ENCODE measurements at regions not wholly inside any gene's neighbourhood (a gene's known extent, or its start where the extent isn't known, plus 50 kb on each side); places are given as distances from the start of the nearest gene placed in this dataset.

DNA sequence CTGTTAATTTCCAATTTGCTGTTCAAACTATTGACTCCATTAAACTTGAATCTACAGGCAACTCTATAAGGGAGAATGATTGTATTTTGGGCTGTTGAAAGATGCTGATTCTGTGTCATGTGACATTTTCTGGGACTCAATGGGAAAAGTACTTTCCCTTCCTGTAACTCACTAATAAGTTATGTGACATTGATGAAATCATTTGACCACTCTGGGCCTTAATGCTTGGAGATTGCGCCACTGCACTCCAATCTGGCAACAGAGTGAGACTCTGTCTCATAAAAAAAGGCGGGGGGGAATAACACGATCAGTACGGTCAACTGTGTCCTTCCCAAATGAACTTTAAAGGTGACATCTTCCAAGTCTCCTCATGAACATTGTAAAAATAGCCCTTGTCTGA is 215.2 kb upstream of the SGO1 start:
- Histone ChIP-seq H3K4me3 (ENCODE audit: low read depth, low read length) (no peak overlapping the region), H3K27me3 (no peaks in the 10 kb centered on the region), H3K4me1 (no peaks in the 10 kb centered on the region), H3K9me3 (no peaks in the 10 kb centered on the region), H3K36me3 (no peaks in the 10 kb centered on the region)
- DNase-seq, result no peak
- TF ChIP-seq, protein P1, sequence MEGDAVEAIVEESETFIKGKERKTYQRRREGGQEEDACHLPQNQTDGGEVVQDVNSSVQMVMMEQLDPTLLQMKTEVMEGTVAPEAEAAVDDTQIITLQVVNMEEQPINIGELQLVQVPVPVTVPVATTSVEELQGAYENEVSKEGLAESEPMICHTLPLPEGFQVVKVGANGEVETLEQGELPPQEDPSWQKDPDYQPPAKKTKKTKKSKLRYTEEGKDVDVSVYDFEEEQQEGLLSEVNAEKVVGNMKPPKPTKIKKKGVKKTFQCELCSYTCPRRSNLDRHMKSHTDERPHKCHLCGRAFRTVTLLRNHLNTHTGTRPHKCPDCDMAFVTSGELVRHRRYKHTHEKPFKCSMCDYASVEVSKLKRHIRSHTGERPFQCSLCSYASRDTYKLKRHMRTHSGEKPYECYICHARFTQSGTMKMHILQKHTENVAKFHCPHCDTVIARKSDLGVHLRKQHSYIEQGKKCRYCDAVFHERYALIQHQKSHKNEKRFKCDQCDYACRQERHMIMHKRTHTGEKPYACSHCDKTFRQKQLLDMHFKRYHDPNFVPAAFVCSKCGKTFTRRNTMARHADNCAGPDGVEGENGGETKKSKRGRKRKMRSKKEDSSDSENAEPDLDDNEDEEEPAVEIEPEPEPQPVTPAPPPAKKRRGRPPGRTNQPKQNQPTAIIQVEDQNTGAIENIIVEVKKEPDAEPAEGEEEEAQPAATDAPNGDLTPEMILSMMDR (IDR thresholded peaks at IDR 0.05; ENCODE audit: low read depth, low read length), result no peak

DNA sequence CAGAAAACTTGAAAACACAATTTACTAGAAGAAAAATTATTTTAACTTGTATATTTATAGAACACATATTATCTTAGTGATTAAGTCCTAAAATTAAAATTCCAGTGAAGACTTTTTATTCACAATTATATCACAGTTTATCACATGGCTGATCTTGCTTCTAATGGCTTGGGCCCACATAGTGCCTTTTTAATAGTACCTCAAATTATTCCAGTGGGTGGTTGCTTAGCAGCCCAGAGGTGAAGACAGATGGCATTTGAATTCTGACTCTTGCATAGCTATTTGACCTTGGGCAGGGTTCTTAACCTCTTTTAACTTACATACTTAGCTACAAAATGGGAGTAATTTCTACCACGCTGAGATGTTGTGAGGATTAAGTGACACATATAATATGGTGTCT is 214.7 kb upstream of the SGO1 start:
- H3K36me3 ChIP-seq, result no peaks in the 10 kb centered on the region
- H3K27me3 ChIP-seq, result no peaks in the 10 kb centered on the region
- H3K4me1 ChIP-seq, result no peaks in the 10 kb centered on the region
- no peak for DNase-seq
- no peak overlapping the region for H3K4me3 ChIP-seq (ENCODE audit: low read depth, low read length)
- TF ChIP-seq, protein P1 (IDR thresholded peaks at IDR 0.05; ENCODE audit: low read depth, low read length), result no peak
- no peaks in the 10 kb centered on the region for H3K9me3 ChIP-seq

DNA sequence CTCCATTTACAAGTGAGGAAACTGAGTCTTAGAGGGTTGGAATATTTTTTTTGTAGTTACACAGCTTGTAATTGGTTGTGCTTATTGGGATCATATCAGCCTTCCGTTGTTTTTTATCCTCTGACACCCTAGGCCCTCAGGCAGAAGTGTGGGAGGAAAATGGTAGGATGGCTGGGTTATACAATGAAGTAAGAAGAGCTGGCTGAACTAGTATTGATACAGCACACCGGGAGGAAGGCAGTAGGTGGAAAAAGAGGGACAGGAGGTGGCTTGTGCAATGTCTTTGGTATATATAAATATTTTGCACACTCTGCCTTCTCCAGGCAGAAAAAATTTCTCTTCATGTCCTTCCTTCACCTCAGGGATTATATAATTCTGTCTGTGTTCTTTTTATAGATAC is 214.3 kb upstream of the SGO1 start:
- H3K36me3 ChIP-seq, result no peaks in the 10 kb centered on the region
- H3K4me3 ChIP-seq (ENCODE audit: low read depth, low read length), result no peak overlapping the region
- no peaks in the 10 kb centered on the region for H3K27me3 ChIP-seq
- no peak for DNase-seq
- no peaks in the 10 kb centered on the region for H3K4me1 ChIP-seq
- TF ChIP-seq, protein P1 (IDR thresholded peaks at IDR 0.05; ENCODE audit: low read depth, low read length), result no peak
- no peaks in the 10 kb centered on the region for H3K9me3 ChIP-seq

DNA sequence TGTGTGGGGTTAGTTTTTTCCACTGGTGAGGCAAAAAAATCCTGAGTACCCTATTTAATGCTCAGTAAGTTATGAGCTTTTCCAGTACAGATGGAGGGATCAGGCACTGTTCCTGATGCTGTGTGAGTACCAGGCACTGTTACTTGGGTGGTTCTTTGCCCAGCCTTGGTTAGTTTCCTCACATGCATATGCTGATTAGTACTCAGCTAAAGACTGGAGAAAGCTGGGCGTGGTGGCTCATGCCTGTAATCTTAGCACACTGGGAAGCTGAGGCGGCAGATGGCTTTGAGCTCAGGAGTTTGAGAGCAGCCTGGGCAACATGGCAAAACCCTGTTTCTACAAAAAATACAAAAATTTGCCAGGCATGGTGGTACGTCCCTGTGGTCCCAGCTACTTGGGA is 210.3 kb upstream of the SGO1 start:
- TF ChIP-seq, protein P1 (IDR thresholded peaks at IDR 0.05; ENCODE audit: low read depth, low read length), result no peak
- H3K9me3 ChIP-seq, result no peaks in the 10 kb centered on the region
- no peak for DNase-seq

DNA sequence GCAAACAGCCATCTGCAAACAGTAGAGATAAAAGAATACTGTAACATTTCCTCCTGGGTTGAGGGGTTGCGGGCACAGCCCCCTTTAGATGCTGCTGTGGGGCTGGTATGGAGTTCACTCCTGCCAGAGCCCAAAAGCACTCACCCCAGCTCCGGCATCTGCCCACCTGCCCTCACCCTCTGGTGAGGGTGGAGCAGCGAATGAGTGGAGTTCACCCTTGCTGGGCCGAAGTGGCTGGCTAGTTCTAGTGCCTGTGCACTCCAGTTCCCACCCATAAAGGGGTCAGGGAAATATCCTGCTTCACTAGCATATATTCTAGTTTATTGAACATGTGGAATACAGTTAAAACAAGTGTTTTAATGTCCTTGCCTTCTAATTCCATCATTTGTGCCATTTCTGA is 209.7 kb upstream of the SGO1 start:
- H3K36me3 ChIP-seq, result no peaks in the 10 kb centered on the region
- no peaks in the 10 kb centered on the region for H3K9me3 ChIP-seq
- H3K4me3 ChIP-seq (ENCODE audit: low read depth, low read length), result no peak overlapping the region
- DNase-seq, result no peak
- no peaks in the 10 kb centered on the region for H3K4me1 ChIP-seq
- no peaks in the 10 kb centered on the region for H3K27me3 ChIP-seq
- TF ChIP-seq, protein P1 (IDR thresholded peaks at IDR 0.05; ENCODE audit: low read depth, low read length), result no peak

More for the DNA sequence above, 210.3 kb upstream of the SGO1 start:
- H3K4me1 ChIP-seq, result no peaks in the 10 kb centered on the region
- no peaks in the 10 kb centered on the region for H3K27me3 ChIP-seq
- no peaks in the 10 kb centered on the region for H3K36me3 ChIP-seq
- no peak overlapping the region for H3K4me3 ChIP-seq (ENCODE audit: low read depth, low read length)

DNA sequence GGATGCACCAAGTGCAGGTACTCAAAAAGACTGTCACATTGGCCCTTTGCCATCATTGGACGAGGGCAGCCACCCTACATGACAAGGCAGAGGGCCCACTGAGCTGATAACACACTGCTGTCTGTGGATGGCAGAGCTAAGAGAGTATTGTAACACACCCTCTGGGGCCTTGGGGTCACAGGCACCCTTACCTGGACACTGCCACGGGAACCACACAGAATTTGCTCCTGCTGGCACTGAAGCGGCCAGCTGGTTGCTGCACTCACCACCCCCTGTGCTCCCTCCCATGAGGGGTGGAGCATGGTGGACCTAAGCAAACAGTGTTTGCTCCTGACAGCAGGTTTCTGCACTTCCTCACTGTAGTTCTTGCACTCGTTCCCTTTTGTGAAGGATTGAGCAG is 208.2 kb upstream of the SGO1 start:
- no peak for DNase-seq

More for the DNA sequence above, 208.2 kb upstream of the SGO1 start:
- Histone ChIP-seq H3K4me3 (ENCODE audit: low read depth, low read length) (no peak overlapping the region), H3K4me1 (no peaks in the 10 kb centered on the region), H3K27me3 (no peaks in the 10 kb centered on the region), H3K36me3 (no peaks in the 10 kb centered on the region), H3K9me3 (no peaks in the 10 kb centered on the region)
- TF ChIP-seq, protein P1 (IDR thresholded peaks at IDR 0.05; ENCODE audit: low read depth, low read length), result no peak

Data from BE2C (cell line).